ENCODE measurements at regions not wholly inside any gene's neighbourhood (a gene's known extent, or its start where the extent isn't known, plus 50 kb on each side); places are given as distances from the start of the nearest gene placed in this dataset.

GRCh38 chr1:192869308-192869940 lies 60.6 kb downstream of the RGS2 start:
- no peak for TF ChIP-seq POLR2A (IDR thresholded peaks at IDR 0.05)
- TF ChIP-seq CTCF (IDR thresholded peaks at IDR 0.05), result no peak
